GM10248 (cell line): ENCODE measurements at regions not wholly inside any gene's neighbourhood (a gene's known extent, or its start where the extent isn't known, plus 50 kb on each side); places are given as distances from the start of the nearest gene placed in this dataset.

Experiments
- CTCF ChIA-PET: fragments of 300-600 bp; sonication (Branson Sonifier 250); formaldehyde crosslinking; extraction: SDS; loops from one replicate; lab custom pipeline; 2021; ENCODE audit warnings: antibody characterized with exemption; lab: Yijun Ruan, JAX
- POLR2A ChIA-PET: fragments of 350-650 bp; sonication (Branson Sonifier 250); formaldehyde crosslinking; extraction: SDS; loops from one replicate; lab custom pipeline; 2020; ENCODE audit warnings: antibody characterized with exemption; lab: Yijun Ruan, JAX
- DNase-seq: peaks from one replicate; pipeline ENCODE4 v3.0.0; 2012; ENCODE audit errors: extremely low spot score
- CTCF ChIP-seq: IDR thresholded peaks from 2 replicates; pipeline ENCODE4 v1.5.1; 2012; ENCODE audit warnings: mild to moderate bottlenecking, low read depth; ENCODE audit errors: extremely low read depth, missing control alignments, control extremely low read depth

GRCh38 chr4:77398256-77398655 is 207.4 kb upstream of the CXCL13 start:
- TF ChIP-seq CTCF = no peak
- DNase-seq = no peak
- CTCF ChIA-PET = no interaction called here
- POLR2A ChIA-PET = no interaction called here

DNA sequence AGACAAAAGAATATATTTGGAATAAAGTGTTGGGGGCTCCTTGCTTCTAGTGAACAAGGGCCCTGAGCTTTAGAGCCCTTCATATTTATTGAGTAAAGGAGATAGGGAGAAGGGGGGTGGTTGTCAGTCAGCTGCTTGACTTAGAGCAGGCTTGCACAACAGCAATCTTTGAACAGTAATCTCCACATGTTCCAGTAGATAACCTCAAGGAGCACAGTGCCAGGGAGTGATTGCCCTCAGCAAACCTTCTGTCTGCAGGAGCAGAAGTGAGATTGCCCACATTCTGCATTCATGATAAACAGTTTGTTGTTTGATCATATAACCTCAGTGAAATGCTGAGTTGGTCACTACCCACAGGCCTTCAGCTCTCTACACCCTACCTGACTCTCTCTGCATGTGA is 205.8 kb upstream of the CXCL13 start:
- no peak for DNase-seq
- CTCF ChIA-PET = no interaction called here
- no peak for TF ChIP-seq CTCF
- POLR2A ChIA-PET = no interaction called here

DNA sequence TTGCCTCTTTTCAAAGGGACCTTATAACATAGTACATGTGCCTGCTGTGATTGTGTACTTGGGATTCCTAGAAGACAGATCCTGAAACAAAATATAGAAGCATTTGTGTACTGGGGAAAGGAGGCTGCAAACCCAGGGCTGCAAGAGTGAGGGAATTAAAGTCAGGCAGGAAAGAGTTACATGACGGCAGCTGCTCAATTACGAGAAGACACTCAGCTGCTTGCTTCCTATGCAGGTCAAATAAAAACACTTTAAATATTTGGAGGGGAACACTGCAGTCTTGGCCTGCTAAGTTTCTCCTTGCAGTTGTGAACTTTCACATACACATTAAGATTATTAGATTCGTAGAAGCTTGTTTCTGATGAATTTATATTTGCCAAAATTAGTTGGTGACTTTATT is 191.9 kb upstream of the CXCL13 start:
- no peak for DNase-seq
- POLR2A ChIA-PET = no interaction called here
- TF ChIP-seq CTCF = no peak
- CTCF ChIA-PET = interaction anchor here (1.3 to 1.9 kb wide), 3 partner anchors 32 to 56 kb away, joined by 3 to 5 read pairs (median 4); no protein-coding TSS in a partner anchor

- no peak for DNase-seq
- POLR2A ChIA-PET = no interaction called here
- CTCF ChIA-PET = no interaction called here
- TF ChIP-seq CTCF = no peak
Observed at GRCh38 chr4:77415689-77416088, 189.9 kb upstream of the CXCL13 start.

DNA sequence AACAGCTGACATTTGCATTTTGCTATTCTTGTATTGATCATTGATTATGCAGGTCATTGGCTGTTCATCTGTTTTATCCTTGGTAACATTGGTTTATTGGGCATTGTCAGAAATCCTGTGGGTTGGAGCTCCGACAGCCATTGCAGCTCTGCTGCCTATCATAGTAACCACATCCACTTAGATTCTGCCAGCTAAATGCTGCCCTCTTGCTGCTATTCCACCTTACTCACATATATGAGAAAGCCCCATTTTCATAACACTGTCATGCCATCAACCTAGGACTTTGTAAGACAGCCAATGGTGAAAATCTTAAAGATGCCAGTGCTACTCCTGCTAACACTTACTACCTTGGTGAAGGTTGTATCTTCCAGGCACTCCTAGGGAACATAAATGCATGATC is 187.3 kb upstream of the CXCL13 start:
- no peak for TF ChIP-seq CTCF
- ChIA-PET POLR2A (no interaction called here), CTCF (interaction anchor here (0.7 to 3.6 kb wide), 10 partner anchors 12 to 201 kb away, joined by 3 to 13 read pairs (median 4); no protein-coding TSS in a partner anchor)
- no peak for DNase-seq

GRCh38 chr4:77430847-77431246 is 174.8 kb upstream of the CXCL13 start:
- CTCF ChIA-PET = interaction anchor here (1.1 kb wide), 1 partner anchor 217 kb away, joined by 3 read pairs; no protein-coding TSS in a partner anchor
- POLR2A ChIA-PET = no interaction called here
- DNase-seq = no peak
- TF ChIP-seq CTCF = no peak
